ENCODE measurements at regions not wholly inside any gene's neighbourhood (a gene's known extent, or its start where the extent isn't known, plus 50 kb on each side); places are given as distances from the start of the nearest gene placed in this dataset.

DNA sequence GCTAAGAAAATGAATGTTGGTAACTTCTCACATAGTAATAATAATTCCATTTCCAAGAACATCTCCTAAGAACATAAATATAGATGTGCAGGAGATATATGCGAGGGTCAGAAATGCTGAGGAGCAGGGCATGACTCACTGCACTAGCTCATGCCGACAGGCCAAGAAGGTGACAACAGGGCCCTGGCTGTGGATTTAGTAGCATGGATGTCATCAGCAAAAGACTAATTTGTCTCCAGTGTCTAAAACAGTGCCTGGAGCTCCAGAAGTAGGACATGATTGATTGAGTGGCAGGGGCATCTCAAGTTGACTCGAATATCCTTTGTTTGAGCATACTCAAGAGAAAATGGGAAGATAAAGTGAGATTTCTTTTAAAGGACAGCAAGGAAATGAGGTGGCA, 207.0 kb upstream of the FOXA2 start:
- no peak for DNase-seq (ENCODE audit: low read depth in 3 of 3)

DNA sequence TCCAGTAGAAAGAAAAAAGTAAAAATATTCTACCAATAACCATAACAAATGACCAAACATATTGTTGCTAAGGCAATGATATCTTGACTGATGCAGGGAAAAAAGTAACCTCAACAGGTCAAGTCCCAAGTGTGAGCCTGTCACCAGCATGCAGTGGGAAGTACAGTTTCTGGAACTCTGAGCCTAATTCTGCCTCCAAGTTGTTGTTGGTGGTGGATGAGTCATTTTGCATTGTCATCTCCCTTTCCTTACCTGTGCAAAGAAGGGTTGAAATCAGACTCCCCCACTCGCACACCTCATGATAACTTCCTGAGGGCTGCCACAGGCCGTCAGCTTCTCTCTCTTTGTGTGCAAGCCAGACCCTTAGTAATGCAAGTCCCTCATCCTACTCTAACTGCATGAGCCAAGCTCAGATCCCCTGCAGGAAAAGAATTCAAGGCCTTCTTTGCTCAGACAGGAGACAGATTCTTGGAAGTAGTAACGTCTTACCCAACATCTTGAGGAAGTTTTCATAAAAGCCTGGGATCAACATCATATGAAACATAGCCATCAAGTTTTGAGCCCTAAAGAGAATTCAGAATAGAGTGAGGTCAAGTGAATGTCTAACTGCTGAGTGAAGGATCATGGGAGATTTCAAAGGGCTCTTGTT, 207.6 kb upstream of the FOXA2 start:
- no peak for DNase-seq (ENCODE audit: low read depth in 3 of 3)

DNA sequence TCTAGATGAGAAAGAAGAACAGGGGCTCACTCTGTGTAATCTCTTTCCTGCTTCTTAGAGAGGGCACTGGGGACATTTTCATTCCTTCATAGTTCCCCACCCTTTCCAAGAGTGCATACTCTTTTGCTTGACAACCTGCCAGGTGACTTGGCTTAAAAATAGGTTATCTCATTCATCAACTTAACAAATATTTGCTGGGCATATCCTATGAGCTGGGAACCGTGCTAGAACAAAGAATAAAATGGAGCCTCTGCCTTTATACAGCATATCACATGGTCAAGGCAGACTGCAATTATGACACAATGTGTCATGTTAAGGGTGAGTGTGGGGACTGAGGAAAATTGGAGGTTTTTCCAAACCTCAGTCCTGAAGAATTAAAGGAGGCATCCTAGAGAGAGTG, 209.8 kb upstream of the FOXA2 start:
- no peak for DNase-seq (ENCODE audit: low read depth in 3 of 3)

DNA sequence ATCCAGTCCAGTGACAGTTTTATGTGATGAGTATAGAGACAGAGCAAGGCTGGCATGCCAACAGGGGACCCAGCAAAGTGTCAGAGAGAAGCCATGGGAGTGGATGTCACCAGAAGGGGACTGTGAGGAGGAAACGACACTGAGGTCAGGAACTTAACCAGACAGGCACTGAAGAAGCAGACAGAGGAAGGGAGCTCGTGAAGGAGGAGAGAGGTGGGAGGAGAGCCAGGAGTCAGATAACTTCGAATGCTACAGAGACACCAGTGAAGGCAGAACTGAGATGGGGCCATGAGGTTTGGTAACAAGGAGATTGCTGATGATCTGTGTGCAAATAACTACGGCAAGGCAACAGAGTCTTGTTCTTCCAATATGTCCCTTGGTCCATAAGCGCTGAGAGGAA, 211.1 kb upstream of the FOXA2 start:
- DNase-seq (ENCODE audit: low read depth in 3 of 3) = no peak

DNA sequence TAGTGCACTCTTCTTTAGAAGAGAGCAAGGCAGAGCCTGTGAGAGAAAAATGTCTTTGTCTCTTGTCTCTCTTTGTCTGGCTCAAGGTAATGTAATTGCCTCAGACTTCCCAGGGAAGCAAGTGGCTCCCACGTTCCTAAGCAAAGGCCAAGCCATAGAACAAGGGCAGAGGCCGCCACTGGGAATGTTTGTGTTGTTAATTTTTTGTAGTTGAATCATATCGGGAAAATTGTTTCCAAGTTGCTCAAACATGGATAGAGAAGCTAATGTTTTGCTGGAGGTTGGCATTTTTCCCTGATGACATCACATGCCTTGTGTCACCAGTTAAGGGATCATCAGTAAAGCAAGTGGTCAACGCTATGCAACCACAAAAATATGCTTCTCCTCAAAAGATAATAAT, 211.5 kb upstream of the FOXA2 start:
- no peak for DNase-seq (ENCODE audit: low read depth in 3 of 3)

DNA sequence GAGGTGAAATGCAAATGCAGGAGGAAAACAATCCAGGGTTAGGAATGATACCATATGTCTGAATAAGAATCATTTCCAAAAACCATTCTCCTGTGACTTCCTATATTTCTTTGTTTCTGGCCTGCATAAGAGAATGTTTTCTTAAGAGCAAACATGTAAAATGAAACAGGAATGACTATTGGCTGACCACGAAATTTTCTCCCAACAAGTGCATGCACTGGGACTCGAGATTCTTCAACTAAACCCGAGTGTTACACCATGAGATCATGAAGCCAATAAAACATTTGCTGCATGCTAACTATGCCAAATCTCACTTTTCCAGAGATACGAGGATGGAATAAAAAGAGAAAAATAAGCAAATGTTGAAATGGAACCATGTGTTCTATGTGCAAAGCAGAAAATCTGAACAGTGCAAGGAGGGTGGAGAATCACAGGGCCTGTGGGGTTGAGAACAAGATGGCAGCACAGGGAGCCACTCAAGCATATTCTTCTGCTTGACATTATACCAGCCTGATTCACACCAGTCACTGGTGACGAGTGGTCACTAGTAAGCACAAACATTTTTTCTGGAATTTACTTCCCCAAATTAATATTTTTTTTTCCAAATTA, 212.2 kb upstream of the FOXA2 start:
- no peak for DNase-seq (ENCODE audit: low read depth in 3 of 3)

DNA sequence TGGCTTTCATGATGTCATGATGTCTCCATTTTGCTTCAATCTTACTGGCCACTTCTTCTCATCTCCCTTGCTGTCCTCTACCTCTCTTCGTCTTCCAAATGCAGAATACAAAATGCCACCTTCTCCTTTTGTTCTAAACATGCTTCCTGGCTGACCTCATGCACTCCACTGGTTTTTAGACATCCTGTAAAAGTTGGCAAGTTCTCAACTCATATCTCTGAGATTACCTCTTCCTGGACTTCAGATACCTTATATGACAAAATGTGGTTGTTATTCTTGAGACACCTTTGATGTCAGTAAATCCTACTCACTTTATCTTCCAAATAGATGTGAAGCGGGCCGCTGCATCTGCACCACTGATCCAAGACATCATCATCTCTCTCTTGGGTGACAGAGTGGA, 212.7 kb upstream of the FOXA2 start:
- DNase-seq (ENCODE audit: low read depth in 3 of 3) = no peak

DNA sequence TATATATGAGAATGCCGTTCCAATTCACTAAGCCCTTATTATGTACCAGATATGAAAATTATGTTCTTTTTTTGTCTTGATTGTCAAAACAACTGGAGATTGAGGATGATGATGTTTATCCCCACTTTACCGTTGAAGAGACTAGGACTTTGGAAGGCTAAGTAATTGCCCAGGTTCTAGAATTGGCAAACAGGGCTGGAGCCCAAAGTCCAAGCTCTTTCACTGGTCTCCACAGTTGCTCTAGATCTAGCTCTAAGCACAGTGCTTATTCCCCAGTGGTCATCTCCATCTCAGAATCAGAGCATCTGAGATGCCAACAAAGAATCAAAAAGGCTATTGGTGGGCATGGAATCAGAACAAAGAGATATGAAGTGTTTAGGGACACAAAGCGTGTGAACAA, 215.3 kb upstream of the FOXA2 start:
- DNase-seq (ENCODE audit: low read depth in 3 of 3) = no peak

DNA sequence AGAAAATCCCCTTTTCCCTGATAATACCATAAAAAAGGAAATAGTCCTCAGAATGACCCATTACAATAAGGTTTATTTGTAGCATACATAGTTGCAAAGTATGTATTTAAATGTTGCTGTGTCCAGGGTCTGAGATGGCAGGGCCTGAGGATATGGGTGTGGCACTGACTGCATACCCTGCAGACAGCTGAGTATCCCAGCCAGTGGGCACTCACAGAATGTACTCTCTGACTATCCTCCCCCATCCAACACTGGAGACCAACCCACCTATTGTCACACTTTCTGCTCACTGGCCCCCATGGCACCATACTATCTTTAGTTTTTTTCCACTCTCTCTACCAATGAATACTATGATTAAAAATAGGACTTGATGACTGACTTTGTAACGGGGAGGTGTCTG, 215.8 kb upstream of the FOXA2 start:
- no peak for DNase-seq (ENCODE audit: low read depth in 3 of 3)

DNA sequence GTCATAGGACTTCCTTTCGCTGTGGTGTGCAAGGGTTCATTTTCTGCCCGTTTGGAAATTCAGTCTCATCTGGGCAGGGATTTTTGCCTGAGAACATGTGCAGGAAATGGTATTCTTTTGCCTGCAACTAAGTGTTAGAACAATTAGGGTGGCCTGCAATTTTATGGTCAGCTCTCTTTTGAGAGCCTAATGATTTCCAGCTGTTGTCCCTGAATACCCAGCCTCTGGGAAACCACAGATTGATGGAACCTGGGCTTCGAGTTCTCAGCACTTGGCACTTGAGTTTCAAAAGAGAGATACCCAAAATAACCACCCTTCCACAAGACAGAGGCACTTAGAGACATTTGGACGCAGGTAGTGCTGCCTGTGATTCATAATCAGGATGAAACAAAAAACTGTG, 217.2 kb upstream of the FOXA2 start:
- no peak for DNase-seq (ENCODE audit: low read depth in 3 of 3)

DNA sequence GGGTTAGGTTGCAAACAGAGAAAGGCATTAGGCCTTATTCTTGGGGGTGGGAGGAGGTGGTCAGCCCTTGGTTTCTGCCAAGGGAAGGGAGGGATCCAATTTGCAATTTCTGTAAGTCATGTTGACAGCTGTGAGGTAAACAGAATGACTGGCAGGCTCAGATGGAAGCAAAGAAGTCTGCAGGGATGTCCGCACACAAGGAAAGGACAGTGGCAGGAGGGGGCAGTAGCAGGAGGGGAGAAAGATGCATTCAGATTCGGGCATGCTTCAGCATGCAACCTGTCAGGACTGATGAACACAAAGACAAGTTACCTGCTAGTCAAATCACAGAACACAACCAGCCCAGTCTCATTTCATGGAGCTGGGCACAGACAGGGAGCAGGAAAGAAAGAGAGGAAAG, 217.9 kb upstream of the FOXA2 start:
- DNase-seq (ENCODE audit: low read depth in 3 of 3) = no peak

DNA sequence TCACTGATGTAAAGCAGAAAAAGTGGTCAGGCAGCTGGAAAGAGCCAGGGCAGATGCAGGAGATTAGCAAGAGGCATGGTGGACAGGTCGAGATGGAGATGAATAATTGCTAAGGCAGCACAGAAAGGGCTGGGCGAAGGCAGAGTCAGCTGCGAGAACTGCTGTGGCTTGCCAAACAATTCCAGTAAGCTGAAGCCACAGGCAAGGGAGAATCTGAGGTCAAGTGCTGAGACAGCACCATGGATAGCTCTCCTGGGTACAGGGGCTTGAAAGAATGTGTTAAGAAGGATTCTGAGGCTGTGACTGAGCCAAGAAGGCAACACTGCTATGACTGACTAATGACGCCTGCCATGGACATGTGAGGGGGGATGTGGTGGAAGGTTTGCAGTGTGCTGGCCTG, 220.8 kb upstream of the FOXA2 start:
- no peak for DNase-seq (ENCODE audit: low read depth in 3 of 3)

DNA sequence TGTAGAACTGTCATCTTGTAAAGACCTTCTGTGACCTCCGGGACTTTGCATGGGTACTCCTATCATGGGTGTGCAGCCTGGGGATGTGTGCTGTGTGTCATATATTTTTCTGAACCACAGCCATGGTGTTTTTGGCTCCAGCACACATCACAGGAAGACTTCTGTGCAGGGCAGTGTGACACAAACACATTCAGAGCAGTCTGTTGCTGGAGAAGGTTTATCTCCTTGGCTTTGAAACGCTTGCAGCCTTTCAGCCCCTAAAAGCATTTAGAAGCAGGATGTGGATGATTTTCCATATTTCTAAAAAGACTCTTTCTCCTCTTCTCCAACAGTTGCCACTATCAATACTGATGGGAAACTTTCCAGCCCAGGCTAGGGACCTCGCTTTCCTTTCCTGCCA, 221.6 kb upstream of the FOXA2 start:
- DNase-seq (ENCODE audit: low read depth in 3 of 3) = no peak

DNA sequence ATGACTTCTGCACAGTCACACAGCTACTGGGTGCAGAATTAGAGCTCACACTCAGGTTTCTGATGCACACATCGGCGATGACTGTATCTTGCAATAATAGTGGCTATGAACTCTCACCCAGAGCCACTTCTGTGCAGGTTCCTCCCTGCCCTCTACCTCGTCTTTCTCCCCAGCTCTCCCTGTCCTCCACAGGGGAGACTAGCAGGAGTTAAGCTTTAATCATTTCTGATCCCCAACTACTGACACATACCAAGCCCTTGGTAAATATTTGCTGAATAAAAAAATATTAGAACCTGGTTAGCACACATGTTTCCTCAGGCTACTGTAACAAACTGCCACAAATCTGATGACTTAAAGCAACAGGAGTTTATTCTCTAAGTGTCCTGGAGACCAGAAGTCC, 222.7 kb upstream of the FOXA2 start:
- DNase-seq (ENCODE audit: low read depth in 3 of 3) = no peak

DNA sequence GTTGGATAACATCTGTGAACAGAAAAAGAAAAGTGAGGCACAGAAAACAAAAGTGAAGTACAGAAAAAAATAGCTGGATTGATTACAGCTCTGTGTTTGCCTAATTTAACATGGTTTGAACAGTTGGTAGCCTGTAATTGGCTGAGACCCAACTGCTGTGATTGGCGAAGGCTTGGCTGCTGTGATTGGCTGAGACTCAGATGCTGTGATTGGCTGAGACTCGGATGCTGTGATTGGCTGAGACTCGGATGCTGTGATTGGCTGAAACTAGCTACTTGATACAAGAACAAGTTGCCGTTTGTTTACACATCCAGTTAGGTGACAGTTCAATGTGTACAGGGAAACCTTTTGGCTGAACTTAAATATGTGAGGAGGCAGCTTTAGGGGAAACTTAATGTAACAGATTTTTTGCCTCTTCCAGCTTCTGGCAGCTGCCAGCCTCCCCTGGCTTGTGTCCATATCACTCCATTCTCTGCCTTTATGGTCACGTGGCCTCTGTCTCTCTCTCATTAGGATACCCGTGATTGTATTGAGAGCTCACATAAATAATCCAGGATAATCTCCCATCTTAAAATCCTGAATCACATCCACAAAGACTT, 223.4 kb upstream of the FOXA2 start:
- no peak for DNase-seq (ENCODE audit: low read depth in 3 of 3)

DNA sequence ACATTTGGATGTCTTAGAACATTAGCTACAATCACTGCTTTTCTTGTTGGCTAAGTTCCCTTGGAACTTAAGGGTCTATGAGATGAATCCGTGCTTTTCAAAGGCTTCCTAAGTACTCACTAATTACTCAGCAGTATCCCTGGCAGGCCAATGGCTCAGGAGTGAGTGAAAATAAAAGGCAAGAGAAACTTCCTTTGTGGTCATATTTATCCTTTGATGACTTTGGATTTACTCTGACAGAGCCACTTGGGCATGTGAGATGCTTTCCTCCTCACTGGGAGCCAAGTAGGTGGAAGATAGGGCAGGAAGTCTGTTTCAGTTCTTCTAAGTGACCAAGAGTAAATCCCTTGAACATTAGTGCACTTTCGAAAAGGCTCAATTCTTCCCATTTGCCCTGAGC, 224.3 kb upstream of the FOXA2 start:
- DNase-seq (ENCODE audit: low read depth in 3 of 3) = no peak

DNA sequence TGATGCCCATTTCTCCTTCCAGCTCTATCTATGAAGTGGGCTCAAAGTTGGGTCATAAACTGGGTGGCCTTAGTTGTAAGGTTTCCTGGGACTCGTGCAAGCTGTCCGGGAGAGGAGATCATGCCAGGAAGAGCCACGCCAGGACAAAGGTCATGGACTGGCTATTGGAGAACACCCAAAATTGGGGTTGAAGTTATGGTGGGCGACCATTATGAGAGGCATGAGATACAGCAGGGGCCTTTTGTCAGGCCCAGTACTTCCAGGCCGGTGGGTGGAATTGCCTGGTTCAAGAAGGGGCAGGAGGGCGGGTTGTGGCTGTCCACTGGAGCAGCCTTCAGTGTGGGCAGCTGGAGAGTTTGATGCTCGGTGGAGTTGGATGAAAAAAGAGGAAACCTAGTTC, 225.1 kb upstream of the SSTR4 start:
- no peak for DNase-seq (ENCODE audit: low read depth in 3 of 3)

DNA sequence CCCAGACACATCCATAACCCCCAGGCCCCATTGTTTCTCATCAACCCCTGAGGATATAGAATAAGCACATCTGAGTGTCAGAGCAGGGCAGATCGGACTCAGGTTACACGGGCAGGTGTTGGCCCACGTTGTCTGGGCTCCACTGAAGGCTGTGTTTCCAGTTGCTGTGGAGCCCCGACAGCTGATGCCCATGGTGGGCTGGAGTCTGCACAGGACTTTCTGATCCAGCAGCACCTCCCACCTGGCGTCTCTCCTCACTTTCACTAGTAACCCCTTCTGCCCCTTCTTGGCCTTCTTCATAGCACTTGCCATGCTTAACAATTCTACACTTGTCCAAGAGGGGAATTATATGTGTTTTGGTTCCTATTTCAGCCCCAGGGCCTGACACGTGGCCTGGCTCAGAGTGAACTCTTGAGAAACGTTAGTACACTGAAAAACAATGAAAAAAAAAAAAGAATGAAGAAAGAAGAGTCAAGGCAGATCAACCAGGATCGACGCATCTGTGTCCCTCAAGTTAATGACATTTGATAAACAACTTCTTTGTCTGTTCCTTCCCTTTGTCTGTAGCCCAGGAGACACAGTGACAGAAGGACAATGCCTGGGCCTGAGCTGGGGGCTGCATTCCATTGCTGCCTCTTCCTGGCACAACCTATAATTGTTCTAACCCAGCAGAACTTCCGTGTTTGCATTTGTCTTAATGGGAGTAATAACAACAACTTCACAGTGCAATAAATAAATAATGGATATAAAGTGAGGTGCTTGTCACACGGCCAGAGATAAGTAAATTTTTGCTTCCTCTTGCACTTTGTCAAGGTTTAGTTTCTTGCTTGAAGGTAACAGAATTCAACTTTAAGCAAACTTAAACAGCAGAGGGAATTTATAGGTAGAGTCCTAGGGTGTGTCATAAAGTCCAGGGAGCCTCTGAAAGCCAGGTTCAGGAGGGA, 224.2 kb upstream of the SSTR4 start:
- no peak for DNase-seq (ENCODE audit: low read depth in 3 of 3)

DNA sequence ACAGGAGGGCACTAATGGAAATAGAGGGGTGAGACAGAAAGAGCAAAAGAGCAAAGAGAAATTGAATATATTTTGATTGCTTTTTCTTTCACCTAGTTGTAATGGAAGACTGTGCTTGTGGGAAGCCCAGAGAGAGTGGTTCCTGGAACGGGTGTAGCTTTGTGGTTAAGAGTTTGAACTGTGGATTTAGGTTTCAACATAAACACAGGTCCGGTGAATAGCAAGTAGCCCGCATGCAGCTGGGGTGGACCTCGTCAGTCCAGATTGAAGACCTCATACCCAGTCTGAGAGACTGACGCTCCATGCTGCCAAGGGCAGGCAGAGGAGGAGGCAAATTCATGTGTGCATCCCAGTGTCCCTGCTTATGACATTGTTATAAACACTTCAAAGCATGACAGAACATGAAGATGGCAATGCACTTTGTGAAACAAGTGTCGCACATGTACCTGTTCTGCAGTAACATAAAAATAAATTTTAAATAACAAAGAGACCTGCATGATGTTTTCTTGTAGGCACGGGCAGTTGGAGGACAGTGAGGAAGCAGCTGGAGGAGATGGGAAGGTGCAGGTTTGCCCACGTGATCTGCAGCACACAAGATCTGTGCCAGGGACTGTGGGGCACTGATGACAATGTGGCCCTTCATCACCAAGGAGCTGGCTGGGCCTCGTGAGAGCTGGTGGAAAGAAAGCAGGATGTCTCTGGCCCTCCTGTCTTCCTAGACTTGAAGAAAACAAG, 220.5 kb upstream of the SSTR4 start:
- no peak for DNase-seq (ENCODE audit: low read depth in 3 of 3)

DNA sequence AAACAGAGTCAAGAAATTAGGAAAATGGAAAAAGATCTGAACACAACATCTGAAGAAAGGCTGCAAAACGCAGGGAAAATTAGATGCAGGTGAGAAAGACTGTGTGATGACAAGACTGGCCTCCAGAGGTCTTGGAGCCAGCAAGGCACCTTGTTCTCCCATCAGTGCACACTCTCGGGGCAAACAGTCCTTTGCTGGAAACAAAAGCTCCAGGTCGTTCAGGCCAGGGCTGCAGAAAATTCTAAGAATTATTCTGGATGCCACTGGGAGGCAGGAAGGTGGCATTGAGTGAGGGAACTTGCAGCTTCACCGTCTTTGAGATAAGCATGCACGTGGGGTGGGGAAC, 219.9 kb upstream of the SSTR4 start:
- no peak for DNase-seq (ENCODE audit: low read depth in 3 of 3)

DNA sequence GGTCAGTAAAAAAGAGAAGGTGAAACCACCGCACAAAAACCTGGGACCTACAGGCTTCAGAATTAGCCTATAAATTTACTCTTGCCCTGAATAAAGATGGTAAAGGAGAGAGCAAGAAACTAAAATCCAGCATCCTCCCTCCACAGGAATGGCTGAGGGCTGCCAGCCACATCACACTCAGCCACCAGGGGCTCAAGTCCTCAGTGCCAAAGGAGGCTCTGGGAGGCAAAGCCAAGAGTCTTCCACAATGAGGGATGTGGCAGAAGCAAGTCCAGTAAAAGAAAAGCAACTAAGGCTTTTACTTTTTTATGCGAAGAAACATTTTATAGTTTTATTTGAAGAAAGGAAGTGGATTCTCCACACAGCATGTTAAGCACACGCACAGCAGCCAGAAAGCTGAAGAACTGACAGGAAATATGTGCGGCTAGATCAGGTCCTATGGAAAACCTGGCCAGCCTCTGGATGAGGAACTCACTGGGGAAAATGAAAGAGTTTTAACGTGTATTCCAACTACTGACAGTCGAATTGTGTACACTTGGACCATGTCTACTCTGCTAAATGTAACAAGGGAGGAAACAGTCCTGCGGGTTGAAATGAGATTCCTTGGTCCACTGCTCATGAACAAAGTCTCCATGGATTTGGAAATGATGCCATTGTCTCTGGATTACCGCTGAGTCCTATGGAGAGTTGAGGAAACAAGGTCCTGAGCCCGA, 219.4 kb upstream of the SSTR4 start:
- no peak for DNase-seq (ENCODE audit: low read depth in 3 of 3)

Measured in stimulated activated CD4-positive, alpha-beta T cell treated with anti-CD3 and anti-CD28 coated beads, TNF-alpha, amount 100 ng/mL, for 24 hours (primary cell).